B cell (primary cell): ENCODE measurements at regions not wholly inside any gene's neighbourhood (a gene's known extent, or its start where the extent isn't known, plus 50 kb on each side); places are given as distances from the start of the nearest gene placed in this dataset.

Experiments used
- ATAC-seq: fragments of 200-7000 bp; cut with Tn5 transposase; one replicate; pipeline ENCODE4 v1.10.0; 2021; ENCODE audit warnings: low read depth, mild to moderate bottlenecking, moderate number of reproducible peaks, moderate library complexity
- CTCF ChIA-PET: fragments of 350-600 bp; sonication (Branson Sonifier 250); formaldehyde crosslinking; loops from one replicate; lab custom pipeline; 2021; ENCODE audit warnings: antibody characterized with exemption, inconsistent platforms; lab: Charles Lee
- POLR2A ChIA-PET: fragments of 350-600 bp; sonication (Branson Sonifier 250); formaldehyde crosslinking; loops from one replicate; lab custom pipeline; 2021; ENCODE audit warnings: antibody characterized with exemption; lab: Charles Lee
- DNase-seq: peaks from one replicate; pipeline ENCODE4 v3.0.0; 2013
- H2AFZ ChIP-seq: 2 replicates; pipeline ENCODE4 v1.6.1; 2012; ENCODE audit warnings: mild to moderate bottlenecking, low read depth, low read length; ENCODE audit not compliant: insufficient read depth, poor library complexity, severe bottlenecking
- H3K27ac ChIP-seq, 2 donors: 1 replicate in 1 of 2; 2 replicates in 1 of 2; pipeline ENCODE4 v1.5.1; 2012 to 2013; ENCODE audit warnings: low read length in 2 of 2, mild to moderate bottlenecking in 2 of 2, moderate library complexity in 1 of 2
- H3K27me3 ChIP-seq, 4 experiments: fragments of 200-600 bp in 1 of 4; sonication (generic) in 1 of 4; replicated peaks in 1 of 4; 1 replicate in 2 of 4; 2 replicates in 2 of 4; pipeline versions ENCODE4 v1.6.1 to v1.7.0; 2013 to 2016; ENCODE audit warnings: low read length in 3 of 4, mild to moderate bottlenecking in 2 of 4, mixed read lengths in 1 of 4, moderate library complexity in 1 of 4; ENCODE audit not compliant: insufficient read depth in 4 of 4, control insufficient read depth in 3 of 4; ENCODE audit errors: control extremely low read depth in 1 of 4
- H3K36me3 ChIP-seq, 2 experiments: replicated peaks in 1 of 2; 1 replicate in 1 of 2; 2 replicates in 1 of 2; pipeline versions ENCODE4 v1.6.1 to v1.7.1; 2013; ENCODE audit warnings: low read length in 1 of 2; ENCODE audit not compliant: insufficient read depth in 2 of 2, control insufficient read depth in 1 of 2; ENCODE audit errors: control extremely low read depth in 1 of 2, extremely low read depth in 1 of 2
- H3K4me1 ChIP-seq, 2 donors: fragments of 200-600 bp in 1 of 2; sonication (generic) in 1 of 2; 1 replicate in 1 of 2; 2 replicates in 1 of 2; pipeline versions ENCODE4 v1.5.1 to v1.6.1; 2013 to 2017; ENCODE audit warnings: low read length in 2 of 2; ENCODE audit not compliant: control insufficient read depth in 2 of 2, insufficient read depth in 2 of 2
- H3K4me2 ChIP-seq: replicated peaks from 2 replicates; pipeline ENCODE3; 2012; ENCODE audit warnings: mild to moderate bottlenecking, low read depth, low read length; ENCODE audit not compliant: poor library complexity, severe bottlenecking
- H3K4me3 ChIP-seq, 5 experiments: fragments of 200-600 bp in 1 of 5; sonication (generic) in 1 of 5; 1 replicate in 3 of 5; 2 replicates in 2 of 5; pipeline versions ENCODE4 v1.5.1 to v1.7.0; 2011 to 2016; ENCODE audit warnings: low read length in 4 of 5, mild to moderate bottlenecking in 4 of 5, low read depth in 2 of 5, control low read depth in 1 of 5, moderate library complexity in 1 of 5; ENCODE audit not compliant: insufficient read depth in 1 of 5; ENCODE audit errors: control extremely low read depth in 1 of 5, extremely low read depth in 1 of 5
- H3K79me2 ChIP-seq: fragments of 200-600 bp; sonication (generic); one replicate; pipeline ENCODE4 v1.6.0; 2016; ENCODE audit warnings: low read length; ENCODE audit not compliant: control insufficient read depth, insufficient read depth
- H3K9ac ChIP-seq: fragments of 200-600 bp; sonication (generic); 2 replicates; pipeline ENCODE4 v1.6.1; 2017; ENCODE audit warnings: mild to moderate bottlenecking, low read length, moderate library complexity
- H3K9me3 ChIP-seq, 3 donors: one replicate each; pipeline versions ENCODE4 v1.6.1 to v1.7.1; 2013; ENCODE audit warnings: low read length in 2 of 3; ENCODE audit not compliant: control insufficient read depth in 2 of 3, insufficient read depth in 1 of 3; ENCODE audit errors: control extremely low read depth in 1 of 3
- H4K20me1 ChIP-seq: 2 replicates; pipeline ENCODE4 v1.6.0; 2012; ENCODE audit warnings: mild to moderate bottlenecking, low read length; ENCODE audit not compliant: insufficient read depth, control insufficient read depth, poor library complexity, severe bottlenecking
- H3K27ac Mint-ChIP-seq: one replicate; pipeline ENCODE4 v1.8.0; 2021; ENCODE audit warnings: mixed read lengths
- H3K27me3 Mint-ChIP-seq: one replicate; pipeline ENCODE4 v1.8.0; 2021; ENCODE audit warnings: mixed read lengths
- H3K4me1 Mint-ChIP-seq: one replicate; pipeline ENCODE4 v1.8.0; 2021; ENCODE audit warnings: mixed read lengths
- H3K4me3 Mint-ChIP-seq: one replicate; pipeline ENCODE4 v1.8.0; 2021; ENCODE audit warnings: mixed read lengths
- H3K9me3 Mint-ChIP-seq: one replicate; pipeline ENCODE4 v1.8.0; 2022; ENCODE audit warnings: mixed read lengths; ENCODE audit not compliant: insufficient read depth
- CTCF ChIP-seq: fragments of 200-600 bp; IDR thresholded peaks from one replicate; pipeline ENCODE4 v1.8.0; 2022; ENCODE audit warnings: antibody characterized with exemption, mild to moderate bottlenecking
- EZH2 ChIP-seq: IDR thresholded peaks from 2 replicates; pipeline ENCODE4 v1.6.1; 2012; ENCODE audit warnings: borderline replicate concordance, low read depth, mild to moderate bottlenecking, moderate library complexity, low read length; ENCODE audit not compliant: insufficient read depth, poor library complexity, severe bottlenecking
- WGBS: methylation state at CpG from one replicate; pipeline ENCODE4 v1.1.5; 2013; ENCODE audit warnings: missing lambda C conversion rate; ENCODE audit not compliant: insufficient coverage; 5-methylcytosine and 5-hydroxymethylcytosine counted together
- intact Hi-C: fragments of 100-400 bp; cut with micrococcal nuclease; formaldehyde crosslinking; loops from one replicate; pipeline ENCODE4 v1.10.0; 2022

GRCh38 chr4:60657807-60658206 is 542.3 kb upstream of the ADGRL3 start:
- no peak overlapping the region for H3K9ac ChIP-seq
- ChIA-PET CTCF (no interaction called here), POLR2A (no interaction called here)
- H2AFZ ChIP-seq, result no peak overlapping the region
- no peak for ATAC-seq
- H3K36me3 ChIP-seq, result no peaks in the 10 kb centered on the region
- intact Hi-C loops, result no loop called here
- no peaks in the 10 kb centered on the region for H3K79me2 ChIP-seq
- TF ChIP-seq CTCF (no peak), EZH2 (no peak)
- H3K4me3 ChIP-seq, result no peak overlapping the region
- Mint-ChIP-seq H3K27me3 (no peaks in the 10 kb centered on the region), H3K4me1 (no peaks in the 10 kb centered on the region), H3K9me3 (peaks cover 5% of the 10 kb centered on the region), H3K27ac (no peak overlapping the region), H3K4me3 (no peak overlapping the region)
- no peaks in the 10 kb centered on the region for H3K4me1 ChIP-seq
- no peaks in the 10 kb centered on the region for H3K27me3 ChIP-seq
- DNase-seq, result no peak
- H4K20me1 ChIP-seq, result no peaks in the 10 kb centered on the region
- no peak overlapping the region for H3K4me2 ChIP-seq
- no peak overlapping the region for H3K27ac ChIP-seq
- H3K9me3 ChIP-seq, result peaks cover 0 to 3% (median 0%) of the 10 kb centered on the region in 3 donors

GRCh38 chr4:60663769-60664168 is 536.4 kb upstream of the ADGRL3 start:
- H3K9me3 ChIP-seq, result peaks cover 0 to 3% (median 1%) of the 10 kb centered on the region in 3 donors
- no peaks in the 10 kb centered on the region for H3K79me2 ChIP-seq
- POLR2A ChIA-PET, result no interaction called here
- H3K27me3 ChIP-seq, result no peaks in the 10 kb centered on the region
- no peaks in the 10 kb centered on the region for H3K4me1 ChIP-seq
- H3K4me1 Mint-ChIP-seq, result no peaks in the 10 kb centered on the region
- intact Hi-C loops, result no loop called here
- no peaks in the 10 kb centered on the region for H3K36me3 ChIP-seq
- no peak overlapping the region for H3K27ac Mint-ChIP-seq
- CTCF ChIA-PET, result no interaction called here
- H3K4me3 ChIP-seq, result no peak overlapping the region
- no CpG with 5 or more reads among the region's 4 CpGs for WGBS
- no peak overlapping the region for H3K27ac ChIP-seq
- no peak overlapping the region for H3K4me3 Mint-ChIP-seq
- no peaks in the 10 kb centered on the region for H3K27me3 Mint-ChIP-seq
- no peak for TF ChIP-seq EZH2
- no peak for TF ChIP-seq CTCF
- H3K4me2 ChIP-seq, result no peak overlapping the region
- no peaks in the 10 kb centered on the region for H3K9me3 Mint-ChIP-seq
- no peaks in the 10 kb centered on the region for H4K20me1 ChIP-seq
- H2AFZ ChIP-seq, result no peak overlapping the region
- ATAC-seq, result no peak
- no peak overlapping the region for H3K9ac ChIP-seq
- no peak for DNase-seq
